GM12878 (cell line): ENCODE measurements at regions not wholly inside any gene's neighbourhood (a gene's known extent, or its start where the extent isn't known, plus 50 kb on each side); places are given as distances from the start of the nearest gene placed in this dataset.

Experiments used
- CBX5 ChIP-seq: sonication (generic); IDR thresholded peaks from 2 replicates; pipeline ENCODE4 v1.6.1; 2016; ENCODE audit warnings: low read depth, moderate library complexity, mild to moderate bottlenecking, inconsistent platforms
- FOXM1 ChIP-seq: IDR thresholded peaks from 2 replicates; pipeline ENCODE4 v1.6.1; 2012; ENCODE audit warnings: low read depth, mild to moderate bottlenecking, inconsistent platforms, low read length, moderate library complexity
- HCFC1 ChIP-seq: fragments of 150-350 bp; IDR thresholded peaks from 2 replicates; pipeline ENCODE4 v1.6.1; 2014; ENCODE audit warnings: low read length
- JUND ChIP-seq: IDR thresholded peaks from 2 replicates; pipeline ENCODE4 v1.6.1; 2012; ENCODE audit warnings: low read depth, mild to moderate bottlenecking, low read length, improper control_type of control experiment, moderate library complexity
- MEF2A ChIP-seq: IDR thresholded peaks from 2 replicates; pipeline ENCODE4 v1.6.1; 2011; ENCODE audit warnings: low read depth, mild to moderate bottlenecking, low read length, moderate library complexity; ENCODE audit not compliant: insufficient read depth
- POLR2AphosphoS2 ChIP-seq: IDR thresholded peaks from 2 replicates; pipeline ENCODE4 v1.6.1; 2011; ENCODE audit warnings: low read depth, mild to moderate bottlenecking, low read length, improper control_type of control experiment, moderate library complexity
- RAD21 ChIP-seq: IDR thresholded peaks from 2 replicates; pipeline ENCODE4 v1.6.1; 2011; ENCODE audit warnings: mild to moderate bottlenecking, low read depth, low read length, moderate library complexity; ENCODE audit not compliant: insufficient read depth
- ZNF384 ChIP-seq: IDR thresholded peaks from 2 replicates; pipeline ENCODE4 v1.6.1; 2012; ENCODE audit warnings: low read depth, mild to moderate bottlenecking, low read length, improper control_type of control experiment, borderline replicate concordance
- TF ChIP-seq, protein P1 (sequence below): fragments of 450-650 bp; IDR thresholded peaks from 2 replicates; pipeline ENCODE4 v1.6.1; 2017; ENCODE audit warnings: mild to moderate bottlenecking, moderate library complexity
- TF ChIP-seq, protein P2 (sequence below): fragments of 450-650 bp; IDR thresholded peaks from 2 replicates; pipeline ENCODE4 v1.6.1; 2018; ENCODE audit warnings: borderline replicate concordance, mild to moderate bottlenecking; ENCODE audit not compliant: partially characterized antibody

DNA sequence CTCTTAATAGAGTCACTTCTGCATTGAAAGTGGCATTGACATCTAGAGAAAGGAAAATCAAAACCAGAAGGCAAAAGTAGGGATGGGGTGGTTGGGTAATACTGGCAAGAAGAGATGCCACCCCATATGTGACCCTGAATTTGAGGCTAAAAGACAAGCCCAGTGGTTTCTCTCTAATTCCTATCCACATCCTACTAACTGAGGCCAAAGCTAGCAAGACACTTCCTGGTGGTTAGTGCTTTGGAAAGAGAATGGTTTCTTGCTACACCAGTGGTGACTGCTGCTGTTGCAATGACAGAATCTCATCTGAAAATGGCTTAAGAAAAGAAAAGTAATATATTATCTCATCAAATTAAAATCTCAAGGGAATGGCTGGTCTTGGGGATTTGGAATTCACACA, 640.6 kb downstream of the EPHA4 start (continued):
- TF ChIP-seq POLR2AphosphoS2: no peak
- TF ChIP-seq CBX5: no peak
- TF ChIP-seq FOXM1: no peak
- TF ChIP-seq MEF2A: no peak
- no peak for TF ChIP-seq RAD21
- TF ChIP-seq, protein P1, sequence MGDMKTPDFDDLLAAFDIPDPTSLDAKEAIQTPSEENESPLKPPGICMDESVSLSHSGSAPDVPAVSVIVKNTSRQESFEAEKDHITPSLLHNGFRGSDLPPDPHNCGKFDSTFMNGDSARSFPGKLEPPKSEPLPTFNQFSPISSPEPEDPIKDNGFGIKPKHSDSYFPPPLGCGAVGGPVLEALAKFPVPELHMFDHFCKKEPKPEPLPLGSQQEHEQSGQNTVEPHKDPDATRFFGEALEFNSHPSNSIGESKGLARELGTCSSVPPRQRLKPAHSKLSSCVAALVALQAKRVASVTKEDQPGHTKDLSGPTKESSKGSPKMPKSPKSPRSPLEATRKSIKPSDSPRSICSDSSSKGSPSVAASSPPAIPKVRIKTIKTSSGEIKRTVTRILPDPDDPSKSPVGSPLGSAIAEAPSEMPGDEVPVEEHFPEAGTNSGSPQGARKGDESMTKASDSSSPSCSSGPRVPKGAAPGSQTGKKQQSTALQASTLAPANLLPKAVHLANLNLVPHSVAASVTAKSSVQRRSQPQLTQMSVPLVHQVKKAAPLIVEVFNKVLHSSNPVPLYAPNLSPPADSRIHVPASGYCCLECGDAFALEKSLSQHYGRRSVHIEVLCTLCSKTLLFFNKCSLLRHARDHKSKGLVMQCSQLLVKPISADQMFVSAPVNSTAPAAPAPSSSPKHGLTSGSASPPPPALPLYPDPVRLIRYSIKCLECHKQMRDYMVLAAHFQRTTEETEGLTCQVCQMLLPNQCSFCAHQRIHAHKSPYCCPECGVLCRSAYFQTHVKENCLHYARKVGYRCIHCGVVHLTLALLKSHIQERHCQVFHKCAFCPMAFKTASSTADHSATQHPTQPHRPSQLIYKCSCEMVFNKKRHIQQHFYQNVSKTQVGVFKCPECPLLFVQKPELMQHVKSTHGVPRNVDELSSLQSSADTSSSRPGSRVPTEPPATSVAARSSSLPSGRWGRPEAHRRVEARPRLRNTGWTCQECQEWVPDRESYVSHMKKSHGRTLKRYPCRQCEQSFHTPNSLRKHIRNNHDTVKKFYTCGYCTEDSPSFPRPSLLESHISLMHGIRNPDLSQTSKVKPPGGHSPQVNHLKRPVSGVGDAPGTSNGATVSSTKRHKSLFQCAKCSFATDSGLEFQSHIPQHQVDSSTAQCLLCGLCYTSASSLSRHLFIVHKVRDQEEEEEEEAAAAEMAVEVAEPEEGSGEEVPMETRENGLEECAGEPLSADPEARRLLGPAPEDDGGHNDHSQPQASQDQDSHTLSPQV: no peak
- no peak for TF ChIP-seq ZNF384
- no peak for TF ChIP-seq HCFC1
- TF ChIP-seq, protein P2, sequence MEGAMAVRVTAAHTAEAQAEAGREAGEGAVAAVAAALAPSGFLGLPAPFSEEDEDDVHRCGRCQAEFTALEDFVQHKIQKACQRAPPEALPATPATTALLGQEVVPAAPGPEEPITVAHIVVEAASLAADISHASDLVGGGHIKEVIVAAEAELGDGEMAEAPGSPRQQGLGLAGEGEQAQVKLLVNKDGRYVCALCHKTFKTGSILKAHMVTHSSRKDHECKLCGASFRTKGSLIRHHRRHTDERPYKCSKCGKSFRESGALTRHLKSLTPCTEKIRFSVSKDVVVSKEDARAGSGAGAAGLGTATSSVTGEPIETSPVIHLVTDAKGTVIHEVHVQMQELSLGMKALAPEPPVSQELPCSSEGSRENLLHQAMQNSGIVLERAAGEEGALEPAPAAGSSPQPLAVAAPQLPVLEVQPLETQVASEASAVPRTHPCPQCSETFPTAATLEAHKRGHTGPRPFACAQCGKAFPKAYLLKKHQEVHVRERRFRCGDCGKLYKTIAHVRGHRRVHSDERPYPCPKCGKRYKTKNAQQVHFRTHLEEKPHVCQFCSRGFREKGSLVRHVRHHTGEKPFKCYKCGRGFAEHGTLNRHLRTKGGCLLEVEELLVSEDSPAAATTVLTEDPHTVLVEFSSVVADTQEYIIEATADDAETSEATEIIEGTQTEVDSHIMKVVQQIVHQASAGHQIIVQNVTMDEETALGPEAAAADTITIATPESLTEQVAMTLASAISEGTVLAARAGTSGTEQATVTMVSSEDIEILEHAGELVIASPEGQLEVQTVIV: no peak
- TF ChIP-seq JUND: no peak
